Hepatocyte (in vitro differentiated cells): ENCODE measurements at regions not wholly inside any gene's neighbourhood (a gene's known extent, or its start where the extent isn't known, plus 50 kb on each side); places are given as distances from the start of the nearest gene placed in this dataset.

Experiments
- DNase-seq: peaks from one replicate; pipeline ENCODE4 v3.0.0-alpha.2; 2016; ENCODE audit warnings: low spot score
- H2AFZ ChIP-seq: fragments of 200-600 bp; sonication (generic); 2 replicates; pipeline ENCODE4 v1.6.0; 2016; ENCODE audit warnings: antibody characterized with exemption, mild to moderate bottlenecking
- H3K27ac ChIP-seq: fragments of 200-600 bp; sonication (generic); 2 replicates; pipeline ENCODE4 v1.5.1; 2016; ENCODE audit warnings: mild to moderate bottlenecking
- H3K27me3 ChIP-seq: fragments of 200-600 bp; sonication (generic); 2 replicates; pipeline ENCODE4 v1.6.1; 2016
- H3K36me3 ChIP-seq: fragments of 200-600 bp; sonication (generic); replicated peaks from 2 replicates; pipeline ENCODE4 v1.5.1; 2016; ENCODE audit warnings: low read depth; ENCODE audit not compliant: insufficient read depth
- H3K4me1 ChIP-seq: fragments of 200-600 bp; sonication (generic); 2 replicates; pipeline ENCODE4 v1.5.1; 2016; ENCODE audit warnings: mild to moderate bottlenecking, moderate library complexity; ENCODE audit not compliant: insufficient read depth
- H3K4me2 ChIP-seq: fragments of 200-600 bp; sonication (generic); 2 replicates; pipeline ENCODE4 v1.6.0; 2016
- H3K4me3 ChIP-seq: fragments of 200-600 bp; sonication (generic); 2 replicates; pipeline ENCODE4 v1.5.1; 2016; ENCODE audit warnings: mild to moderate bottlenecking
- H3K79me2 ChIP-seq: fragments of 200-600 bp; sonication (generic); 2 replicates; pipeline ENCODE4 v1.6.0; 2017; ENCODE audit warnings: mild to moderate bottlenecking
- H3K9me2 ChIP-seq: fragments of 200-600 bp; sonication (generic); replicated peaks from 2 replicates; pipeline ENCODE4 v1.6.0; 2017; ENCODE audit warnings: mild to moderate bottlenecking; ENCODE audit not compliant: insufficient read depth
- H3K9me3 ChIP-seq: fragments of 200-600 bp; sonication (generic); 2 replicates; pipeline ENCODE4 v1.5.1; 2016; ENCODE audit warnings: low read depth, mild to moderate bottlenecking
- H4K20me1 ChIP-seq: fragments of 200-600 bp; sonication (generic); 2 replicates; pipeline ENCODE4 v1.6.0; 2016; ENCODE audit warnings: mild to moderate bottlenecking; ENCODE audit not compliant: insufficient read depth, poor library complexity, severe bottlenecking
- CTCF ChIP-seq: fragments of 200-600 bp; sonication (generic); IDR thresholded peaks from 2 replicates; pipeline ENCODE4 v1.5.1; 2016; ENCODE audit warnings: antibody characterized with exemption, mild to moderate bottlenecking; ENCODE audit not compliant: poor library complexity
- EZH2 ChIP-seq: fragments of 200-600 bp; sonication (generic); IDR thresholded peaks from 2 replicates; pipeline ENCODE4 v1.6.1; 2016; ENCODE audit warnings: antibody characterized with exemption, mild to moderate bottlenecking, borderline replicate concordance
- EZH2phosphoT487 ChIP-seq: fragments of 200-600 bp; sonication (generic); IDR thresholded peaks from one replicate; pipeline ENCODE4 v1.6.1; 2018; ENCODE audit warnings: antibody characterized with exemption, mild to moderate bottlenecking, low read depth, moderate library complexity; ENCODE audit not compliant: unreplicated experiment, severe bottlenecking
- WGBS: methylation state at CpG from one replicate; pipeline ENCODE4 v1.1.6; 2016; ENCODE audit warnings: low lambda C conversion rate; ENCODE audit errors: missing lambda C conversion rate; 5-methylcytosine and 5-hydroxymethylcytosine counted together

DNA sequence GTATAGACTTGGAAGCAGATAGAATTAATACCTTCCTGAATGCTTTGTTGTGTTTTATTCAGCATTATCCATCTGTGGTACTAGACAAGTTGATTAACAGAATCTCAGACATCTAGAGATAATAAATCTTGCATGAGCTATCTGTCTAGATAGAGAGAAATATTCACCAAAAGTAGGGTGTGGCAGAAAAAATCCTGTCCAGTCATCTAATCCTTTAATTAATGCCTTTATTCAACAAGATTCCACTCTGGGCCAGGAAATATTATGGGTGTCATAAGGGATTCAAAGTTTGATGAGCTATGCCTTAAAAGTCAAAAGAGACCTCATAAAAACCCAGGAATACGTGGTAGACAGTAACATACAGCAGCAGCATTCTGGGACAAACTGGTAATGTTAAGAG, 601.2 kb downstream of the LMO4 start:
- 79% methylated on average over 1 of the region's 1 CpG for WGBS
- Histone ChIP-seq H2AFZ (no peak overlapping the region), H3K36me3 (no peaks in the 10 kb centered on the region), H3K4me2 (no peak overlapping the region), H3K9me3 (no peaks in the 10 kb centered on the region), H3K4me1 (peaks cover 16% of the 10 kb centered on the region), H3K9me2 (no peaks in the 10 kb centered on the region), H3K27me3 (no peaks in the 10 kb centered on the region), H3K79me2 (no peaks in the 10 kb centered on the region), H3K4me3 (no peak overlapping the region), H4K20me1 (no peaks in the 10 kb centered on the region), H3K27ac (no peak overlapping the region)
- DNase-seq: no peak
- TF ChIP-seq CTCF (no peak), EZH2 (no peak), EZH2phosphoT487 (no peak)

- H3K79me2 ChIP-seq: no peaks in the 10 kb centered on the region
- no peaks in the 10 kb centered on the region for H3K9me2 ChIP-seq
- H3K4me3 ChIP-seq: no peak overlapping the region
- H3K4me1 ChIP-seq: peaks cover 16% of the 10 kb centered on the region
- H2AFZ ChIP-seq: no peak overlapping the region
- DNase-seq: no peak
- no peaks in the 10 kb centered on the region for H3K27me3 ChIP-seq
- no peak overlapping the region for H3K27ac ChIP-seq
- no peak overlapping the region for H3K4me2 ChIP-seq
- no peaks in the 10 kb centered on the region for H3K9me3 ChIP-seq
- 47% methylated on average over 1 of the region's 1 CpG for WGBS
- TF ChIP-seq CTCF: no peak
- TF ChIP-seq EZH2phosphoT487: no peak
- no peak for TF ChIP-seq EZH2
- H3K36me3 ChIP-seq: no peaks in the 10 kb centered on the region
- no peaks in the 10 kb centered on the region for H4K20me1 ChIP-seq
Observed at GRCh38 chr1:87930796-87931195, 602.1 kb downstream of the LMO4 start.

GRCh38 chr1:87933171-87933570, 604.5 kb downstream of the LMO4 start:
- DNase-seq: no peak
- no peak overlapping the region for H2AFZ ChIP-seq
- no peaks in the 10 kb centered on the region for H3K9me2 ChIP-seq
- H3K27me3 ChIP-seq: no peaks in the 10 kb centered on the region
- no peak overlapping the region for H3K4me2 ChIP-seq
- no peak overlapping the region for H3K27ac ChIP-seq
- no peak overlapping the region for H3K4me3 ChIP-seq
- no peak for TF ChIP-seq EZH2
- TF ChIP-seq EZH2phosphoT487: no peak
- TF ChIP-seq CTCF: no peak
- no peaks in the 10 kb centered on the region for H3K79me2 ChIP-seq
- H3K36me3 ChIP-seq: no peaks in the 10 kb centered on the region
- 95% methylated on average over 6 of the region's 6 CpGs for WGBS
- H4K20me1 ChIP-seq: no peaks in the 10 kb centered on the region
- peaks cover 3% of the 10 kb centered on the region for H3K4me1 ChIP-seq
- H3K9me3 ChIP-seq: no peaks in the 10 kb centered on the region

DNA sequence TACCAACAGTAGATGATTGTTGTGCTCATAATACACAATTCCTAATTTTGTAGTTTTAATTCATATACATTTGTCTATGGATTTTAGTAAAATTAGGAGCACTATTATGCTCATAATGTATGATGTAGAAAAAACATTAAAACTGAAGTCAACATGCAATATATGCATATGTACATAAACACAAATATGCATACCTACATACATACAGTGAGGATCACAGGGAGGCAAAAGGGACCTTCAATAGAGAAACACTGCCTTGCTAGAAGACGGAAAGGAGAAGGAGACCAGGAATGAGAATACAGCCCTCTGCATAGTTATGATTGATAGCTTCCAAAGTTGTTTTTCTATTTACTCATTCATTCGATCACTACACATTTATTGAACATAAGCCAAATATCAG, 606.5 kb downstream of the LMO4 start:
- Histone ChIP-seq H3K79me2 (no peaks in the 10 kb centered on the region), H3K4me2 (no peak overlapping the region), H3K27me3 (no peaks in the 10 kb centered on the region), H2AFZ (no peak overlapping the region), H3K9me3 (no peaks in the 10 kb centered on the region), H3K27ac (no peak overlapping the region), H3K4me1 (peaks cover 7% of the 10 kb centered on the region), H3K36me3 (no peaks in the 10 kb centered on the region), H3K4me3 (no peak overlapping the region), H4K20me1 (no peaks in the 10 kb centered on the region), H3K9me2 (no peaks in the 10 kb centered on the region)
- WGBS: 100% methylated on average over 2 of the region's 2 CpGs
- no peak for DNase-seq
- TF ChIP-seq EZH2: no peak
- TF ChIP-seq CTCF: no peak
- no peak for TF ChIP-seq EZH2phosphoT487
